AG09319 (cell line): ENCODE measurements at regions not wholly inside any gene's neighbourhood (a gene's known extent, or its start where the extent isn't known, plus 50 kb on each side); places are given as distances from the start of the nearest gene placed in this dataset.
"Not testable (repeated sequence)": the region's sequence is repeated elsewhere in the genome, so short reads cannot be mapped to it uniquely, and the experiment has no call there.

Experiments used
- DNase-seq: peaks from one replicate; pipeline ENCODE4 v3.0.0-alpha.2; 2010; ENCODE audit warnings: low read depth; ENCODE audit errors: extremely low read depth
- TF ChIP-seq, protein P1 (sequence below): IDR thresholded peaks from 2 replicates; pipeline ENCODE4 v1.5.1; 2011; ENCODE audit warnings: low read depth, mild to moderate bottlenecking, inconsistent platforms, low read length, moderate library complexity

DNA sequence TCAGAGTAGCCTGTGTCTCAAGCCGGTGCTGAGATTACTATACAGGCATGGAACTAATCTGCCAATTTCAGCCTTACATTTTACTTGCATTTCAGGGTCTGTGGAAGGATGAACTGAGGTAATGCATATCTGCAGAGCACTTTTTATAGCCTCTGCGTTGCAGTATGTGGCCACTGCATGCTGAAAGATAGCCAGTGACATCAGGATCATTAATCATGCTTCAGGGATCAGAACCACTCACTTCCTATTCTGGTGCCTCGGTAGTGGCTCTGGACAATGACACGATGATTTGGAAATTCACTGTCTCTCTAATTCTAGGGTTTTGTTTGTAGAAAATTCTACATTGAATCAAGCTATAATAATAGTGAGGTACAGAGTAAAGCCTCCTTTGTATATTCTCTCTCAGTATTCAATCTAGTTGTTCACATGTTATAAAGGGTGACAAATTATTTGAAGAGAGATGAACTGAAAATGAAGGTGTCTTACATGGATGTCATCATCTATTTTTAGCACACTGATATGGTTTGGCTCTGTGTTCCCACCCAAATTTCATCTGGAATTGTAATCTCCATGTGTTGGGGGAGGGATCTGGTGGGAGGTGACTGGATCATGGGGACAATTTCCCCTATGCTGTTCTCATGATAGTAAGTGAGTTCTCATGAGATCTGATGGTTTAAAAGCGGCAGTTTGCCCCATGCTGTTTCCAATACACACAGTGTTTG lies 554.3 kb upstream of the MIS18BP1 start:
- no peak for DNase-seq
- TF ChIP-seq, protein P1, sequence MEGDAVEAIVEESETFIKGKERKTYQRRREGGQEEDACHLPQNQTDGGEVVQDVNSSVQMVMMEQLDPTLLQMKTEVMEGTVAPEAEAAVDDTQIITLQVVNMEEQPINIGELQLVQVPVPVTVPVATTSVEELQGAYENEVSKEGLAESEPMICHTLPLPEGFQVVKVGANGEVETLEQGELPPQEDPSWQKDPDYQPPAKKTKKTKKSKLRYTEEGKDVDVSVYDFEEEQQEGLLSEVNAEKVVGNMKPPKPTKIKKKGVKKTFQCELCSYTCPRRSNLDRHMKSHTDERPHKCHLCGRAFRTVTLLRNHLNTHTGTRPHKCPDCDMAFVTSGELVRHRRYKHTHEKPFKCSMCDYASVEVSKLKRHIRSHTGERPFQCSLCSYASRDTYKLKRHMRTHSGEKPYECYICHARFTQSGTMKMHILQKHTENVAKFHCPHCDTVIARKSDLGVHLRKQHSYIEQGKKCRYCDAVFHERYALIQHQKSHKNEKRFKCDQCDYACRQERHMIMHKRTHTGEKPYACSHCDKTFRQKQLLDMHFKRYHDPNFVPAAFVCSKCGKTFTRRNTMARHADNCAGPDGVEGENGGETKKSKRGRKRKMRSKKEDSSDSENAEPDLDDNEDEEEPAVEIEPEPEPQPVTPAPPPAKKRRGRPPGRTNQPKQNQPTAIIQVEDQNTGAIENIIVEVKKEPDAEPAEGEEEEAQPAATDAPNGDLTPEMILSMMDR: no peak

DNA sequence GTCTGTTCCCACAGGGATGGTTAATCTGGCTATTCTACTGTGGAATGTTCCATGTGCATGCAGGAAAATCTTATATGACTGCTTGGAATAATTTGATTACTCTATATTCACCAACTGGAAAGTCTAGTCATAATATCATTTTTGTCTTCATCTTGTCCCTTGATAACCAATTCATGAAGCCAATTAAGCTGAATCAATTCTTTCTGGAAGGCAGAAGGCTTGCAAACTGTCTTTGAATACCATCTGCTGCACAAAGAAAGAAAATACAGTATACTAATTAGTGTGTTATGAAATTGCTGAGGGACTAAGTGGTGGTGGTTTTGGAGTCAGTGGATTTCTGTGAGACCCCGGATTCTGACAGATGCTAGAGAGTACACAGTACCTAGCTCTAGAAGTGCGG lies 546.5 kb upstream of the MIS18BP1 start:
- TF ChIP-seq, protein P1: no peak
- DNase-seq: no peak

DNA sequence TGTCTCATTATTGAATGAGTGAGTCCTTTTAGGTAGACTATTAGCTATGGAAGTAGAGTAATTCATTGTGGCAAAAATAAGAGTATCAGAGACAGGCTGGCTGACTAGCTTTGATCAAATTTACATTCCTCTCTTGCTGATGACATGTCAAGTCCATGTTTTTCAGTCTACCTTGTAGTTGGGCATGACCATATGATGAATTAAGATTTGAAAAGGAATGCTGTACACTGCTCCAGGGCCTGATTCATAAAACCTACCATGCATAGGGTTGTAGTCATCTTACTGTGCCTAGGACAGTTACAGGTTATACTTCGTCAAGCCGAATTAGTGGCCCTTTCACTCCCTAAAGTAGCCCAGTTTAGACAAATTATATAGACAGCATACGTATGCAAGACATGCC lies 545.7 kb upstream of the MIS18BP1 start:
- no peak for DNase-seq

DNA sequence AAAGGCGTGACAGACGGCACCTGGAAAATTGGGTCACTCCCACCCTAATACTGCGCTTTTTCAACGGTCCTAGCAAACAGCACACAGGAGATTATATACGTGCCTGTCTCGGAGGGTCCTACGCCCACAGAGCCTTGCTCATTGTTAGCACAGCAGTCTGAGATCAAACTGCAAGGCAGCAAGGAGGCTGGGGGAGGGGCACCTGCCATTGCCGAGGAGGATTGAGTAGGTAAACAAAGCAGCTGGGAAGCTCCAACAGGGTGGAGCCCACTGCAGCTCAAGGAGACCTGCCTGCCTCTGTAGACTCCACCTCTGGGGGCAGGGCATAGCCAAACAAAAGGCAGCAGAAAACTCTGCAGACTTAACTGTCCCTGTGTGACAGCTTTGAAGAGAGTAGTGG lies 543.0 kb upstream of the MIS18BP1 start:
- not testable (repeated sequence) for DNase-seq

More for the DNA sequence above, 545.7 kb upstream of the MIS18BP1 start:
- TF ChIP-seq, protein P1: no peak

DNA sequence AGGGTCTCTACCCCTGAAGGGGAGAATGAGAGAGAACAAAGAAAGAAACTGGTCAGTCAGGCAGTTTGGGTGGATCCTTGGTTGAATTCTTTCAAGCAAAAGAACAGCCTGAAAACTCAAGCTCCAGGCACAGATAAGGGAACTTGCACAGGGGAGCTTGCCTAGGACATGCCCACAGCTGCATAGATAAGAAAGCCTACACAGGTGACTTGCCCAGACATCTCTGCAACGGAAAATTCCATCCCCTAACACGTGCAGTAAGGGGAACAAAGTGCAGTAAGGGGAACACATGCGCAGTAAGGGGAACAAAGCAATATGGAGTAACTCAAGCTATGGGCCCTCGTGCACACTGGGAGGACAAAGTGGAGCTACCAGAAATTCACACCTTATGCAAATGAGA lies 540.1 kb upstream of the MIS18BP1 start:
- DNase-seq: no peak
- TF ChIP-seq, protein P1: no peak

DNA sequence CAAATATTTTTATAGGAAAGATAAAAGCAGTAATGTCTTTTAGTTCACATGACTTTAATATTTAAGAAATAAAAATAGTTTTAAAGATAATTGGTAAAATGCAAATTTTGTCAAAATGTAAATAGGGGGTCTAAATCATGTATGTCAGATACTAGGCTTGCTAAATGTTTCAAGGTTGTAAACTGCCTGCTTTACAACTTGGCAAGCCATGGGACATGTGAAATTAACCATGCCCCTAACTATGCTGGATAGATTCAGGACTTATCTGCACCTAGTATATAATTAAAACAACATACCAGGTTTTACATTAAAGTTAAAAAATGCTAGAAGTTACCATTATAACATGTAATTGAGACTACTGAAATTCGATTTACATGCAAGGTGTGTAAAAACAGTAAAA lies 537.3 kb upstream of the MIS18BP1 start:
- no peak for DNase-seq
- TF ChIP-seq, protein P1: no peak

DNA sequence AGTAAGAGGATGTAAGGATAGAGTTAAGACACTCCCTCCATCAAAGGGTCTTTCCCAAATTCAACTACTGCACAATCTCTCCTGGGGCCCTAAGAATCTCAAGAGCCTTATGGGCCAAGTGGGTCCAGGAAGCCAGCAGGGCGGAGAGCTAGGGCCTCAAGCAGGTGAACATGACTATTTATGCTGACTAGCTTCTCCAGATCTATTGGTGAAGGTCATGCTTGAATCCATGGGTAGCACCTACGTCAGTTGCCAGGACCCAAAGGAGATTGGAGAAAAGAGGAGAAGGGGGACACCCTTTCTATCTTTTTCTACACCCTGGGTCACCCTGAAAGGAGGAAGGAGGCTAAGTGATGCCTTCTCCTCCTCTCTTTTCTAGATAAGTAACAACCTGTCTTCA lies 534.2 kb upstream of the MIS18BP1 start:
- no peak for DNase-seq
- TF ChIP-seq, protein P1: no peak

DNA sequence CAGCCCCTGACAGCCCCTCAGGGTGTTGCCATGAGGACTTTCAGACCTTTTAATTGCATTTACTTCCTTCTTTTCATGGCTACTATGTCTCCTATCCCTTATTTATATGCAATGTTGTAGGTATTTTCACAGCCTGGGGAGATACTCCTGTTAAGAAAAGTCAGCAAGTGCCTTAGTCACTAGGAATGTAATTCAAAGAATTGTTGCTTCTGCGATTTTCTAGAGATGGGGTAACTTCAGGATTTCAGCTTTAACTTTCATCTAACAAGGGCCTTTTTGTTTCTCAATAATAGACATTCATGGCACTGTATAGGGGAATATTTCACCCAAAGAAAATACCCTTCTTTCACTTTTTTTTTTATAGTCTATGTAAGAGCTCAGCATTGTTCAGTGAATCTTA lies 533.3 kb upstream of the MIS18BP1 start:
- TF ChIP-seq, protein P1: no peak
- no peak for DNase-seq
